Smooth muscle cell (in vitro differentiated cells): ENCODE measurements at regions not wholly inside any gene's neighbourhood (a gene's known extent, or its start where the extent isn't known, plus 50 kb on each side); places are given as distances from the start of the nearest gene placed in this dataset.

Source experiments
- DNase-seq: peaks from one replicate; lab custom pipeline; 2025; ENCODE audit not compliant: unreplicated experiment; lab: John Stamatoyannopoulos, UW
- H2AFZ ChIP-seq: fragments of 200-600 bp; sonication (generic); 2 replicates; pipeline ENCODE4 v1.6.0; 2016; ENCODE audit warnings: antibody characterized with exemption, low read depth, mild to moderate bottlenecking
- H3F3A ChIP-seq: fragments of 200-600 bp; sonication (generic); 2 replicates; pipeline ENCODE4 v1.6.0; 2017; ENCODE audit warnings: antibody characterized with exemption, low read depth
- H3K27ac ChIP-seq: fragments of 200-600 bp; sonication (generic); 2 replicates; pipeline ENCODE4 v1.5.1; 2016; ENCODE audit warnings: low read depth, mild to moderate bottlenecking
- H3K27me3 ChIP-seq: fragments of 200-600 bp; sonication (generic); 2 replicates; pipeline ENCODE4 v1.6.1; 2016; ENCODE audit warnings: low read depth, mild to moderate bottlenecking
- H3K36me3 ChIP-seq: fragments of 200-600 bp; sonication (generic); 2 replicates; pipeline ENCODE4 v1.5.1; 2016; ENCODE audit warnings: low read depth
- H3K4me1 ChIP-seq: fragments of 200-600 bp; sonication (generic); 2 replicates; pipeline ENCODE4 v1.5.1; 2016; ENCODE audit warnings: low read depth
- H3K4me2 ChIP-seq: fragments of 200-600 bp; sonication (generic); 2 replicates; pipeline ENCODE4 v1.6.0; 2016; ENCODE audit warnings: mild to moderate bottlenecking
- H3K4me3 ChIP-seq: fragments of 200-600 bp; sonication (generic); 2 replicates; pipeline ENCODE4 v1.5.1; 2016; ENCODE audit warnings: mild to moderate bottlenecking
- H3K79me2 ChIP-seq: fragments of 200-600 bp; sonication (generic); 2 replicates; pipeline ENCODE4 v1.6.0; 2016; ENCODE audit warnings: low read depth, mild to moderate bottlenecking
- H3K9ac ChIP-seq: fragments of 200-600 bp; sonication (generic); 2 replicates; pipeline ENCODE4 v1.6.0; 2016; ENCODE audit warnings: low read depth
- H3K9me3 ChIP-seq: fragments of 200-600 bp; sonication (generic); replicated peaks from 2 replicates; pipeline ENCODE4 v1.5.1; 2016; ENCODE audit warnings: low read depth
- H4K20me1 ChIP-seq: fragments of 200-600 bp; sonication (generic); 2 replicates; pipeline ENCODE4 v1.6.0; 2016; ENCODE audit warnings: low read depth
- WGBS: methylation state at CpG from one replicate; pipeline ENCODE4 v1.1.7; 2016; ENCODE audit warnings: low lambda C conversion rate; 5-methylcytosine and 5-hydroxymethylcytosine counted together
- TF ChIP-seq, protein P1 (sequence below): fragments of 200-600 bp; sonication (generic); IDR thresholded peaks from 2 replicates; pipeline ENCODE4 v1.5.1; 2017; ENCODE audit warnings: borderline replicate concordance, mild to moderate bottlenecking, antibody characterized with exemption; ENCODE audit not compliant: insufficient read depth, poor library complexity, severe bottlenecking

DNA sequence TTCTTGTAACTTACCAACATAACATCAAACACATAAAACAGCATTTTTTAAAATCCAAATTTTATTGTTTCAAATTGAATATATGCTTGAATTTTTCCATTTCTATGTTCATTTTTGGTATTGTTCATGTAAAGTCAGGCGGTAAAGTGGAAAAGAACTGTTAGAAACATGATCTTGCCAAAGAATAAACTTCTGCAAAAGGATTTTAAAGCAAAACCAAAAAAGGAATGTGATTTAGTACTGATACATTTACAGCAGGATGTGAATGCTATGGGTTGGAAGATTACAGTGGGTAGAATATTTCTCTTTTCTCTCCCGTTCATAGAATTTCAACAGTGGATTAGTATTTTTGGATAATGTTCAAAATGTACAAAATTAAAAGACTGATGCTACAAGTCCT lies 277.2 kb upstream of the MPDZ start:
- H3K4me2 ChIP-seq, result no peak overlapping the region
- no peaks in the 10 kb centered on the region for H3K4me1 ChIP-seq
- TF ChIP-seq, protein P1, sequence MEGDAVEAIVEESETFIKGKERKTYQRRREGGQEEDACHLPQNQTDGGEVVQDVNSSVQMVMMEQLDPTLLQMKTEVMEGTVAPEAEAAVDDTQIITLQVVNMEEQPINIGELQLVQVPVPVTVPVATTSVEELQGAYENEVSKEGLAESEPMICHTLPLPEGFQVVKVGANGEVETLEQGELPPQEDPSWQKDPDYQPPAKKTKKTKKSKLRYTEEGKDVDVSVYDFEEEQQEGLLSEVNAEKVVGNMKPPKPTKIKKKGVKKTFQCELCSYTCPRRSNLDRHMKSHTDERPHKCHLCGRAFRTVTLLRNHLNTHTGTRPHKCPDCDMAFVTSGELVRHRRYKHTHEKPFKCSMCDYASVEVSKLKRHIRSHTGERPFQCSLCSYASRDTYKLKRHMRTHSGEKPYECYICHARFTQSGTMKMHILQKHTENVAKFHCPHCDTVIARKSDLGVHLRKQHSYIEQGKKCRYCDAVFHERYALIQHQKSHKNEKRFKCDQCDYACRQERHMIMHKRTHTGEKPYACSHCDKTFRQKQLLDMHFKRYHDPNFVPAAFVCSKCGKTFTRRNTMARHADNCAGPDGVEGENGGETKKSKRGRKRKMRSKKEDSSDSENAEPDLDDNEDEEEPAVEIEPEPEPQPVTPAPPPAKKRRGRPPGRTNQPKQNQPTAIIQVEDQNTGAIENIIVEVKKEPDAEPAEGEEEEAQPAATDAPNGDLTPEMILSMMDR, result no peak
- 77% methylated on average over 2 of the region's 2 CpGs for WGBS
- H3K79me2 ChIP-seq, result no peaks in the 10 kb centered on the region
- H3K9me3 ChIP-seq, result no peaks in the 10 kb centered on the region
- H3K27me3 ChIP-seq, result no peaks in the 10 kb centered on the region
- no peak overlapping the region for H2AFZ ChIP-seq
- H3K9ac ChIP-seq, result no peak overlapping the region
- no peak for DNase-seq
- H3K36me3 ChIP-seq, result no peaks in the 10 kb centered on the region
- H3K27ac ChIP-seq, result no peak overlapping the region
- H4K20me1 ChIP-seq, result no peaks in the 10 kb centered on the region
- no peaks in the 10 kb centered on the region for H3F3A ChIP-seq
- no peak overlapping the region for H3K4me3 ChIP-seq

DNA sequence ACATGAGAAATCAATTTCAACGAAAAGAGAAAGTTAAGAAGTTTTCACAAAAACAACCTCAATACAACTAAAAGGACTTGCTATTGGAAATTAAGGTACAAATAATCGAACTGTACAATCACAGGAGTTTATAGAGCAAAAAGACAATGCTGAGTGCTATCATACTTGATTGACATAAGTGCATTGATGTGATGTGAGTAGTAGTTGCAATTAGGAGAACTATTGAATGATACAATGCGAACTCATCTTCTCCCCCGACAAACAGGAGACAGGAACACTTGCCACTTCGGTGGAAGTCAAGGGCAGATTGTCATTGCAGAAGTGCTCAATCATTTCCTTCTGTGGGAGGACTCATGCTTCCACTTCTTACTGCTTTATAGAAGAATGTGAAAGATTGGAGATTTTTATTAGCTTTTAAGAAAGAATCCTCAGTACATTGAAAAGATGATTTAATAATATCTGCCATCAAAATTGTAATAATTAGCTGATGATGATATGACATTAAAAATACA lies 276.6 kb upstream of the MPDZ start:
- H2AFZ ChIP-seq, result no peak overlapping the region
- no peaks in the 10 kb centered on the region for H4K20me1 ChIP-seq
- no peaks in the 10 kb centered on the region for H3K27me3 ChIP-seq
- 84% methylated on average over 5 of the region's 5 CpGs for WGBS
- H3K4me1 ChIP-seq, result no peaks in the 10 kb centered on the region
- no peak overlapping the region for H3K4me3 ChIP-seq
- H3K4me2 ChIP-seq, result no peak overlapping the region
- no peak for DNase-seq
- H3K79me2 ChIP-seq, result no peaks in the 10 kb centered on the region
- H3F3A ChIP-seq, result no peaks in the 10 kb centered on the region
- no peaks in the 10 kb centered on the region for H3K9me3 ChIP-seq
- H3K9ac ChIP-seq, result no peak overlapping the region
- no peak overlapping the region for H3K27ac ChIP-seq
- TF ChIP-seq, protein P1, result no peak
- peaks cover 3% of the 10 kb centered on the region for H3K36me3 ChIP-seq

DNA sequence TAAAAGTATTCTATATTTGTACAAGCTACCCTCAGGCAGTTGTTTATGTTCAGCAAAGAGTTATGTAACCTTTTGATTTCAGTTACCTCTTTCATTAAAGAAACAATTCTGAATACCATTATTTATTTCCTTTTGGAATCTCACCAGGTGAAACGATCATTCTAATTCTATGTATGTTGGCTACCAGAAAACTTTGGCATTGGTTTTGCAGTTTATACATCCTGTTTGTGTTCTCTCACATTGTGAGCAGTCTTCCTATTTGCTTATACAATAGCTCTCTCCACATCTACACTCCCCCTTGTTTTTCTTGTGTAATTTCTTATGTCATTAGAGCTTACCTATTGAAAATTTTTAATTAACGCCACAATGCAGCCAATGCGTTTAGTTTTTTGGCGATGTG lies 276.0 kb upstream of the MPDZ start:
- Histone ChIP-seq H3K9me3 (no peaks in the 10 kb centered on the region), H3K4me2 (no peak overlapping the region), H3K36me3 (peaks cover 3% of the 10 kb centered on the region), H3K79me2 (no peaks in the 10 kb centered on the region), H3K9ac (no peak overlapping the region), H3K4me1 (no peaks in the 10 kb centered on the region), H3K4me3 (no peak overlapping the region), H3F3A (no peaks in the 10 kb centered on the region), H3K27ac (no peak overlapping the region), H2AFZ (no peak overlapping the region), H3K27me3 (no peaks in the 10 kb centered on the region), H4K20me1 (no peaks in the 10 kb centered on the region)
- no peak for DNase-seq
- TF ChIP-seq, protein P1, result no peak
- 83% methylated on average over 4 of the region's 4 CpGs for WGBS

DNA sequence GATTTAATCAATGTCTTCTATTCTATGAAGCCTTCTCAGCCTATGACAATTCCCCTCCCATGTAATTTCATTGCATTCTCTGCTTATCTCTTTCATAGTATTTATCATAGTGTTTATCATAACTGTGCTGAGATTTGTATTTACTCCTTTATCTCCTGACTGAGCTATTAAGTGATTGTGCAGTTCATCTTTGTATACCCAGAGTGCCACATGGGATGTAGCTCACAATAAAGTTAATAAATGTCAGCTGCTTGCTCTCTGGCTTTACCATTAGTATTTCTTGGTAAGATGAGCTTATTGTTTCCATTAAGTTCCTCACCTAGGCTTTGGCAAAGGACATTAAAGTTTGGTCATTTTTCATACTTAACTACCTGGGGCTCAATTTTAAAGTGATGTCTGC lies 275.1 kb upstream of the MPDZ start:
- H2AFZ ChIP-seq, result no peak overlapping the region

More for the DNA sequence above, 275.1 kb upstream of the MPDZ start:
- Histone ChIP-seq H3K9ac (no peak overlapping the region), H3F3A (no peaks in the 10 kb centered on the region), H3K4me2 (no peak overlapping the region), H4K20me1 (no peaks in the 10 kb centered on the region), H3K4me3 (no peak overlapping the region), H3K27me3 (no peaks in the 10 kb centered on the region), H3K4me1 (no peaks in the 10 kb centered on the region), H3K9me3 (no peaks in the 10 kb centered on the region), H3K79me2 (no peaks in the 10 kb centered on the region), H3K36me3 (peaks cover 3% of the 10 kb centered on the region), H3K27ac (no peak overlapping the region)
- no peak for DNase-seq
- TF ChIP-seq, protein P1, result no peak
